Ovary (tissue), 3 donors: ENCODE measurements at regions not wholly inside any gene's neighbourhood (a gene's known extent, or its start where the extent isn't known, plus 50 kb on each side); places are given as distances from the start of the nearest gene placed in this dataset.

Experiments used
- EP300 ChIP-seq: sonication (generic); formaldehyde crosslinking; IDR thresholded peaks from one replicate; pipeline ENCODE4 v1.6.1; 2017; ENCODE audit warnings: antibody characterized with exemption
- POLR2A ChIP-seq: fragments of 450-650 bp; IDR thresholded peaks from one replicate; pipeline ENCODE4 v1.6.1; 2017; ENCODE audit warnings: antibody characterized with exemption, mild to moderate bottlenecking, moderate library complexity
- TF ChIP-seq, protein P1 (sequence below), 3 donors: fragments of 450-650 bp in 2 of 3; fragments of 200-600 bp in 1 of 3; IDR thresholded peaks; one replicate each; pipeline versions ENCODE4 v1.5.1 to v1.8.0; 2016 to 2022; ENCODE audit warnings: antibody characterized with exemption in 3 of 3, mild to moderate bottlenecking in 1 of 3
- donor health status: DM: no; HTN: no; CAD: no.

DNA sequence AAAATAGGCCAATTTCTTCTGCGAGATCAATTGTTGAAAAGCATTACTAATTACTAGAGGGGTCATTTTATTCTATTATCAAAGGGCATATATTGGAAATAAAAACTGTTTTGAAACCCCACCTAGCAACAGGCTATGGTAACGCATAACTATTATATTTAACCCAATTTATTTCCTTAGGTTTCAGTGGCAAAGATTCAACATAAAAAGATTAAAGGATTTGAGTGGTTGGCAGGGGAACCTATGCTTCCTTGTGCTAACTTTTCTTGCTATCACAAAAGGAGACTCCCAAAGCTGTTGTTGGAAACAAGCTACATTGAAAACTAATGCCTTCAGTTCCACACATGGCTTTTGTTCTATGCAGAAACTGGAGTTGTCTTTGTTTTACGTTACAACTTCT lies 166.9 kb upstream of the KLF3 start:
- TF ChIP-seq, protein P1, sequence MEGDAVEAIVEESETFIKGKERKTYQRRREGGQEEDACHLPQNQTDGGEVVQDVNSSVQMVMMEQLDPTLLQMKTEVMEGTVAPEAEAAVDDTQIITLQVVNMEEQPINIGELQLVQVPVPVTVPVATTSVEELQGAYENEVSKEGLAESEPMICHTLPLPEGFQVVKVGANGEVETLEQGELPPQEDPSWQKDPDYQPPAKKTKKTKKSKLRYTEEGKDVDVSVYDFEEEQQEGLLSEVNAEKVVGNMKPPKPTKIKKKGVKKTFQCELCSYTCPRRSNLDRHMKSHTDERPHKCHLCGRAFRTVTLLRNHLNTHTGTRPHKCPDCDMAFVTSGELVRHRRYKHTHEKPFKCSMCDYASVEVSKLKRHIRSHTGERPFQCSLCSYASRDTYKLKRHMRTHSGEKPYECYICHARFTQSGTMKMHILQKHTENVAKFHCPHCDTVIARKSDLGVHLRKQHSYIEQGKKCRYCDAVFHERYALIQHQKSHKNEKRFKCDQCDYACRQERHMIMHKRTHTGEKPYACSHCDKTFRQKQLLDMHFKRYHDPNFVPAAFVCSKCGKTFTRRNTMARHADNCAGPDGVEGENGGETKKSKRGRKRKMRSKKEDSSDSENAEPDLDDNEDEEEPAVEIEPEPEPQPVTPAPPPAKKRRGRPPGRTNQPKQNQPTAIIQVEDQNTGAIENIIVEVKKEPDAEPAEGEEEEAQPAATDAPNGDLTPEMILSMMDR (IDR thresholded peaks at IDR 0.05) = no peak
- TF ChIP-seq EP300 (no peak), POLR2A (no peak)
